Lower leg skin (tissue), 3 donors: ENCODE measurements at regions not wholly inside any gene's neighbourhood (a gene's known extent, or its start where the extent isn't known, plus 50 kb on each side); places are given as distances from the start of the nearest gene placed in this dataset.

Experiments
- POLR2A ChIP-seq, 2 donors: fragments of 450-650 bp; IDR thresholded peaks; one replicate each; pipeline ENCODE4 v1.6.1; 2016 to 2017; ENCODE audit warnings: antibody characterized with exemption in 2 of 2, mild to moderate bottlenecking in 1 of 2, moderate library complexity in 1 of 2
- TF ChIP-seq, protein P1 (sequence below), 3 donors: fragments of 450-650 bp; IDR thresholded peaks; one replicate each; pipeline ENCODE4 v1.5.1; 2016; ENCODE audit warnings: antibody characterized with exemption in 3 of 3, mild to moderate bottlenecking in 3 of 3, moderate library complexity in 2 of 3

DNA sequence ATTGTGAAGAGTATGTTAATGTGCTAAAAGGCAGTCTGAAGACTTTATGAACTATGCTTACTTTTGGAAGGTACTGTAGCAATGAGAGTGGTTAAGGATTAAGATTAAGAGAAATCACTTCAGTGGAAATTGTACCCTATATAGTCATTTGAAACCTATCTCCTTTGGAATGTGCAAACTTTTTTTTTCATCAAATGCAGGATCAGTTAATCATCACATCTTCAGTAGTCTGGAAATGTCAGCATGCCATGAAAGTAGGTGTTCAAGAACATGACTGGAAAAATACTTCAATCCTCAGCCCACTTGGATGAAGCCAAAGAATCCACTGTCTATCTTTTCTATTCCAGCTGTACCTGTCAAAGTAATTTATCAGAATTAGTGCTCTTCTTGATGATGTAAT lies 157.8 kb upstream of the TMEM161B start:
- TF ChIP-seq POLR2A (IDR thresholded peaks at IDR 0.05), result no peak
- TF ChIP-seq, protein P1, sequence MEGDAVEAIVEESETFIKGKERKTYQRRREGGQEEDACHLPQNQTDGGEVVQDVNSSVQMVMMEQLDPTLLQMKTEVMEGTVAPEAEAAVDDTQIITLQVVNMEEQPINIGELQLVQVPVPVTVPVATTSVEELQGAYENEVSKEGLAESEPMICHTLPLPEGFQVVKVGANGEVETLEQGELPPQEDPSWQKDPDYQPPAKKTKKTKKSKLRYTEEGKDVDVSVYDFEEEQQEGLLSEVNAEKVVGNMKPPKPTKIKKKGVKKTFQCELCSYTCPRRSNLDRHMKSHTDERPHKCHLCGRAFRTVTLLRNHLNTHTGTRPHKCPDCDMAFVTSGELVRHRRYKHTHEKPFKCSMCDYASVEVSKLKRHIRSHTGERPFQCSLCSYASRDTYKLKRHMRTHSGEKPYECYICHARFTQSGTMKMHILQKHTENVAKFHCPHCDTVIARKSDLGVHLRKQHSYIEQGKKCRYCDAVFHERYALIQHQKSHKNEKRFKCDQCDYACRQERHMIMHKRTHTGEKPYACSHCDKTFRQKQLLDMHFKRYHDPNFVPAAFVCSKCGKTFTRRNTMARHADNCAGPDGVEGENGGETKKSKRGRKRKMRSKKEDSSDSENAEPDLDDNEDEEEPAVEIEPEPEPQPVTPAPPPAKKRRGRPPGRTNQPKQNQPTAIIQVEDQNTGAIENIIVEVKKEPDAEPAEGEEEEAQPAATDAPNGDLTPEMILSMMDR (IDR thresholded peaks at IDR 0.05), result no peak
